ENCODE measurements at regions not wholly inside any gene's neighbourhood (a gene's known extent, or its start where the extent isn't known, plus 50 kb on each side); places are given as distances from the start of the nearest gene placed in this dataset.

- DNase-seq (ENCODE audit: insufficient read length), result no peak
- no peak for TF ChIP-seq TAF1 (IDR thresholded peaks at IDR 0.05; ENCODE audit: borderline replicate concordance, low read depth, low read length)
- no peak for TF ChIP-seq POLR2A (IDR thresholded peaks at IDR 0.05; ENCODE audit: low read depth, low read length)
- TF ChIP-seq POLR2AphosphoS5 (IDR thresholded peaks at IDR 0.05; ENCODE audit: low read depth, low read length), result no peak
- FAIRE-seq, result no peak
Measured at GRCh38 chr10:30127120-30127541, 67.7 kb upstream of the JCAD start.

- DNase-seq (ENCODE audit: insufficient read length), result no peak
- no peak for FAIRE-seq
- TF ChIP-seq TAF1 (IDR thresholded peaks at IDR 0.05; ENCODE audit: borderline replicate concordance, low read depth, low read length) (no peak), POLR2A (IDR thresholded peaks at IDR 0.05; ENCODE audit: low read depth, low read length) (no peak), POLR2AphosphoS5 (IDR thresholded peaks at IDR 0.05; ENCODE audit: low read depth, low read length) (no peak)
Measured at GRCh38 chr10:30125496-30125895, 66.1 kb upstream of the JCAD start.

- DNase-seq (ENCODE audit: insufficient read length) (no peak), FAIRE-seq (no peak)
- TF ChIP-seq TAF1 (IDR thresholded peaks at IDR 0.05; ENCODE audit: borderline replicate concordance, low read depth, low read length) (no peak), POLR2A (IDR thresholded peaks at IDR 0.05; ENCODE audit: low read depth, low read length) (no peak), POLR2AphosphoS5 (IDR thresholded peaks at IDR 0.05; ENCODE audit: low read depth, low read length) (no peak)
Measured at GRCh38 chr10:30124704-30125103, 65.3 kb upstream of the JCAD start.

- FAIRE-seq, result no peak
- TF ChIP-seq TAF1 (IDR thresholded peaks at IDR 0.05; ENCODE audit: borderline replicate concordance, low read depth, low read length), result no peak
- no peak for TF ChIP-seq POLR2A (IDR thresholded peaks at IDR 0.05; ENCODE audit: low read depth, low read length)
- TF ChIP-seq POLR2AphosphoS5 (IDR thresholded peaks at IDR 0.05; ENCODE audit: low read depth, low read length), result no peak
- DNase-seq (ENCODE audit: insufficient read length), result no peak
Measured at GRCh38 chr10:30121401-30121800, 62.0 kb upstream of the JCAD start.

- FAIRE-seq, result no peak
- TF ChIP-seq POLR2A (IDR thresholded peaks at IDR 0.05; ENCODE audit: low read depth, low read length) (no peak), TAF1 (IDR thresholded peaks at IDR 0.05; ENCODE audit: borderline replicate concordance, low read depth, low read length) (no peak), POLR2AphosphoS5 (IDR thresholded peaks at IDR 0.05; ENCODE audit: low read depth, low read length) (no peak)
- no peak for DNase-seq (ENCODE audit: insufficient read length)
Measured at GRCh38 chr10:30118590-30118989, 59.2 kb upstream of the JCAD start.

- TF ChIP-seq POLR2A (IDR thresholded peaks at IDR 0.05; ENCODE audit: low read depth, low read length) (no peak), POLR2AphosphoS5 (IDR thresholded peaks at IDR 0.05; ENCODE audit: low read depth, low read length) (no peak), TAF1 (IDR thresholded peaks at IDR 0.05; ENCODE audit: borderline replicate concordance, low read depth, low read length) (no peak)
- FAIRE-seq (no peak), DNase-seq (ENCODE audit: insufficient read length) (no peak)
Measured at GRCh38 chr10:30117812-30118501, 58.6 kb upstream of the JCAD start.

GRCh38 chr10:30116041-30116491, 56.7 kb upstream of the JCAD start:
- DNase-seq (ENCODE audit: insufficient read length) (no peak), FAIRE-seq (no peak)
- TF ChIP-seq TAF1 (IDR thresholded peaks at IDR 0.05; ENCODE audit: borderline replicate concordance, low read depth, low read length), result no peak
- TF ChIP-seq POLR2A (IDR thresholded peaks at IDR 0.05; ENCODE audit: low read depth, low read length), result no peak
- no peak for TF ChIP-seq POLR2AphosphoS5 (IDR thresholded peaks at IDR 0.05; ENCODE audit: low read depth, low read length)

GRCh38 chr10:30115626-30115940, 56.2 kb upstream of the JCAD start:
- TF ChIP-seq TAF1 (IDR thresholded peaks at IDR 0.05; ENCODE audit: borderline replicate concordance, low read depth, low read length) (no peak), POLR2A (IDR thresholded peaks at IDR 0.05; ENCODE audit: low read depth, low read length) (no peak), POLR2AphosphoS5 (IDR thresholded peaks at IDR 0.05; ENCODE audit: low read depth, low read length) (no peak)
- no peak for DNase-seq (ENCODE audit: insufficient read length)
- no peak for FAIRE-seq

- TF ChIP-seq POLR2AphosphoS5 (IDR thresholded peaks at IDR 0.05; ENCODE audit: low read depth, low read length) (no peak), POLR2A (IDR thresholded peaks at IDR 0.05; ENCODE audit: low read depth, low read length) (no peak)
- no peak for FAIRE-seq
- no peak for DNase-seq (ENCODE audit: insufficient read length)
Measured at GRCh38 chr10:30114881-30115625, 55.7 kb upstream of the JCAD start.

- DNase-seq (ENCODE audit: insufficient read length) (no peak), FAIRE-seq (no peak)
- no peak for TF ChIP-seq POLR2A (IDR thresholded peaks at IDR 0.05; ENCODE audit: low read depth, low read length)
- TF ChIP-seq POLR2AphosphoS5 (IDR thresholded peaks at IDR 0.05; ENCODE audit: low read depth, low read length), result no peak
- TF ChIP-seq TAF1 (IDR thresholded peaks at IDR 0.05; ENCODE audit: borderline replicate concordance, low read depth, low read length), result no peak
Measured at GRCh38 chr10:30114401-30114800, 55.0 kb upstream of the JCAD start.

- FAIRE-seq (no peak), DNase-seq (ENCODE audit: insufficient read length) (no peak)
- no peak for TF ChIP-seq TAF1 (IDR thresholded peaks at IDR 0.05; ENCODE audit: borderline replicate concordance, low read depth, low read length)
- no peak for TF ChIP-seq POLR2AphosphoS5 (IDR thresholded peaks at IDR 0.05; ENCODE audit: low read depth, low read length)
- no peak for TF ChIP-seq POLR2A (IDR thresholded peaks at IDR 0.05; ENCODE audit: low read depth, low read length)
Measured at GRCh38 chr10:30111340-30112022, 52.1 kb upstream of the JCAD start.
